ENCODE measurements at regions not wholly inside any gene's neighbourhood (a gene's known extent, or its start where the extent isn't known, plus 50 kb on each side); places are given as distances from the start of the nearest gene placed in this dataset.

DNA sequence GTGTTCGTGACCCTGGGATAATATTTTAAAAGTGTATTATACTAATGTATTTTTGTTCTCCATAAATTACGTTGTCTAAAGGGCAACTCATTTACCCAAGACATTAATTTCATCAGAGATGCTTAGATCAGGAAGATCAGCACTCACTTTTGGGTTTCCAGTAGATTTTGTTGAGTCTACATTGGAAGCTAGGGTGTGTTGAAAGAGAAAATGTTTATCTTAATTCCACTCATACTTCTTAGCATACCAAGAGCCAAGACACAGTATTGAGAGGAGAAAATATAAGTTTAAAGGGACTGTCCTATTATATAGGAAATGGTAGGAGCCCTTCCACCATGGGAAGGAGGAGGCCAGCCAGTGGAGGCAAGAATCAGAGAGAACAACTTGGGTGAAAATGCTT is 412.9 kb upstream of the RGMA start:
- ATAC-seq (ENCODE audit: insufficient number of reproducible peaks, low FRiP score, low read depth) (no peak), DNase-seq (ENCODE audit: low spot score) (no peak)
- H3K4me1 ChIP-seq (ENCODE audit: control insufficient read depth in 1 of 2, low read depth in 2 of 2), result peaks cover 0 to under 1% of the 10 kb centered on the region in 2 donors
- H3K36me3 ChIP-seq, result no peaks in the 10 kb centered on the region
- H3K9me3 ChIP-seq, result no peaks in the 10 kb centered on the region
- H3K4me3 ChIP-seq, result no peak overlapping the region
- no peaks in the 10 kb centered on the region for H3K27me3 ChIP-seq (replicated peaks; ENCODE audit: insufficient read depth)
- TF ChIP-seq, protein P1, sequence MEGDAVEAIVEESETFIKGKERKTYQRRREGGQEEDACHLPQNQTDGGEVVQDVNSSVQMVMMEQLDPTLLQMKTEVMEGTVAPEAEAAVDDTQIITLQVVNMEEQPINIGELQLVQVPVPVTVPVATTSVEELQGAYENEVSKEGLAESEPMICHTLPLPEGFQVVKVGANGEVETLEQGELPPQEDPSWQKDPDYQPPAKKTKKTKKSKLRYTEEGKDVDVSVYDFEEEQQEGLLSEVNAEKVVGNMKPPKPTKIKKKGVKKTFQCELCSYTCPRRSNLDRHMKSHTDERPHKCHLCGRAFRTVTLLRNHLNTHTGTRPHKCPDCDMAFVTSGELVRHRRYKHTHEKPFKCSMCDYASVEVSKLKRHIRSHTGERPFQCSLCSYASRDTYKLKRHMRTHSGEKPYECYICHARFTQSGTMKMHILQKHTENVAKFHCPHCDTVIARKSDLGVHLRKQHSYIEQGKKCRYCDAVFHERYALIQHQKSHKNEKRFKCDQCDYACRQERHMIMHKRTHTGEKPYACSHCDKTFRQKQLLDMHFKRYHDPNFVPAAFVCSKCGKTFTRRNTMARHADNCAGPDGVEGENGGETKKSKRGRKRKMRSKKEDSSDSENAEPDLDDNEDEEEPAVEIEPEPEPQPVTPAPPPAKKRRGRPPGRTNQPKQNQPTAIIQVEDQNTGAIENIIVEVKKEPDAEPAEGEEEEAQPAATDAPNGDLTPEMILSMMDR (IDR thresholded peaks at IDR 0.05), result no peak
- no peak overlapping the region for H3K27ac ChIP-seq

DNA sequence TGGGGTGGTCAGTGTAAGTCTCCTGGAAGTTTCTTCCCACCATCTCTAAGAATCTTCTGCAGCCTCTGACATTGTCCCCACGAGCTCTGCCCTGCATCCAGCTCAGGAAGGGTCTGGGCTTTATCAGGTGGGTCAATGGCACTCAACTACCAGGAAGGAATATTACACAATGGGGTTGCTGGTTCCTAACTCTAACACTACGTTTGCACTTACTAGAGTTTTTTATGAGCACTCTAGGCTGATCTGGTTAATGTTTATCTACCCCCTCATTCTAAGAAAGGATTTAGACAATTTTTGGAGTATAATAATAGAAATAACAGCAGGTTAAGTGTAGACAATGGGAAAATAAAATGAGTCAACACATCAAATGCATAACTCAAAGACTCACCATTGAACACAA is 411.1 kb upstream of the RGMA start:
- Histone ChIP-seq H3K27ac (no peak overlapping the region), H3K9me3 (no peaks in the 10 kb centered on the region), H3K4me3 (no peak overlapping the region), H3K36me3 (no peaks in the 10 kb centered on the region), H3K27me3 (replicated peaks; ENCODE audit: insufficient read depth) (no peaks in the 10 kb centered on the region), H3K4me1 (ENCODE audit: control insufficient read depth in 1 of 2, low read depth in 2 of 2) (peaks cover 0 to 13% of the 10 kb centered on the region in 2 donors)
- ATAC-seq (ENCODE audit: insufficient number of reproducible peaks, low FRiP score, low read depth) (no peak), DNase-seq (ENCODE audit: low spot score) (no peak)
- TF ChIP-seq, protein P1 (IDR thresholded peaks at IDR 0.05), result no peak

DNA sequence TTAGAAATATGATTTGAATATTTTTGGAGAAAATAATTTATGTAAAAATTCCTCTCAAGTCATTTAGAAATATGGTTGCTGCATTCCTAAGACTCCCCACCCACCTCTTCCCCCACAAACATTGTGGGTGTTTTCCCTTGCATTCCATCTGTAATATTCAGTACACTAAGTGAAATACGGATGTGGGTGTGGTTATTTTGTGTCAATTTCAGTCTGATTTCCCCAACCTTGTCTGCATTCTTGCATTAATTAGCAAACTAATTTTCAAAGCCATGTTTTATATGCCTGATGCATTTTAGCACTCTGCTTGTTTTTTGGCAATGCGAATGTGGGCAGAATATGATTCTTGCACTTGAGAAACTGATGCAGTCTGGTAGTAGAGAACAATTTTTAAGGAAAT is 408.3 kb upstream of the RGMA start:
- DNase-seq (ENCODE audit: low spot score), result no peak
- ATAC-seq (ENCODE audit: insufficient number of reproducible peaks, low FRiP score, low read depth), result no peak
- no peak overlapping the region for H3K4me3 ChIP-seq
- TF ChIP-seq, protein P1 (IDR thresholded peaks at IDR 0.05), result no peak
- no peaks in the 10 kb centered on the region for H3K27me3 ChIP-seq (replicated peaks; ENCODE audit: insufficient read depth)
- no peaks in the 10 kb centered on the region for H3K9me3 ChIP-seq
- no peak overlapping the region for H3K27ac ChIP-seq
- no peaks in the 10 kb centered on the region for H3K36me3 ChIP-seq
- H3K4me1 ChIP-seq (ENCODE audit: control insufficient read depth in 1 of 2, low read depth in 2 of 2), result peaks cover 0 to 21% of the 10 kb centered on the region in 2 donors

DNA sequence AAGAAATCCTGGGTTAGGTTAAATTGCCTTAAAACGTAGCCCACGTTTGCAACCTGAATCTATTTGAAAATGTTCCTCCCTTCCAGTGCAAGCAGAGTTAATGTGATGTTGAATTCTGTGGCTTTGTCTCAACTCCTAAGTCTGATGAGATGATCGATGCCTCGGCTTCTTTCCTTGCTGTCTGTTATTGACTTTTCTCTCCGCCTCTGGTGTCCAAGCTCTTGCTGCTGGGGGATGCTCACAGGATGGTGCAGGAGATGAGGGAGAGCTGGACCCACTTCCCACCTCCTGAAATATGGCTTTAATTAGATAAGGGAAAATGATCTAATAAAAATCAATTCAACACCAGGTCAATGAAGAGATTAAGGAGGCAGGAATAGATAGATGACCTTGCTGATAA is 407.9 kb upstream of the RGMA start:
- Histone ChIP-seq H3K36me3 (no peaks in the 10 kb centered on the region), H3K27me3 (replicated peaks; ENCODE audit: insufficient read depth) (no peaks in the 10 kb centered on the region), H3K9me3 (no peaks in the 10 kb centered on the region), H3K4me3 (no peak overlapping the region), H3K27ac (no peak overlapping the region), H3K4me1 (ENCODE audit: control insufficient read depth in 1 of 2, low read depth in 2 of 2) (peaks cover 0 to 21% of the 10 kb centered on the region in 2 donors)
- TF ChIP-seq, protein P1 (IDR thresholded peaks at IDR 0.05), result no peak
- ATAC-seq (ENCODE audit: insufficient number of reproducible peaks, low FRiP score, low read depth), result no peak
- no peak for DNase-seq (ENCODE audit: low spot score)

DNA sequence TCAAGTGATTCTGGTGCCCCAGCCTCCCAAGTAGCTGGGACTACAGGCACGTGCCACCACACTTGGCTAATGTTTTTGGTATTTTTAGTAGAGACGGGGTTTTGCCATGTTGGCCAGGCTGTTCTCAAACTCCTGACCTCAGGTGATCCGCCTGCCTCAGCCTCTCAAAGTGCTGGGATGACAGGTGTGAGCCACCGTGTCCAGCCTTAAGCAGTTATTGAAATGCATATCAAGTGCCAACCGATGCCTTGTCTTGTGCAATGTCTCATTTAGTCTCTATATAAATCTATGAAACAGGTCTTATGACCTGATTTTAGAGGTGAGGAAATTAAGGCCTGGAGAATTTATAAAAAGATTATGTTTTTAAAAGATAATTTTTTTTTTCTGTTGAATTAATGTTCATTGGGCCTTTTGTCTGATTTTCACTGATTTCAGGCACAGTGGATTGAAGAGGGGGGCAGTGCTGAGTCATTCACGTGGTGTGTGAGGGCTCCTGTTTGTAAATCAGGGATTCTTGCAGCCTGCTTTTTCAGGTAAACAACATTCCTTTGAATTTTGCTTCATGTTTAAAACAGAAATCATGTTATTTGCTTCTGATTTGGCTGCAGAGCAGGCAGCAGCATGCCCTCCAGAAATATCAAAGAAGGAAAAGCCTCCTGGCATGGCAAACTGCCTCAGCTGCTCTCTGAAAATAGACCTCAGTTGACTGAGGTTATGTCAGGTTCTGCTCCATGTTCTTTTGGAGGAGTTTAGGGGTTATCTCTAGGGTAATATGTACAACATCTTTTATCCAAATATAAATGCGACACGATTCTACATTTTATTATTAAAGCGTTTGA is 407.0 kb upstream of the RGMA start:
- no peak for ATAC-seq (ENCODE audit: insufficient number of reproducible peaks, low FRiP score, low read depth)
- Histone ChIP-seq H3K4me1 (ENCODE audit: control insufficient read depth in 1 of 2, low read depth in 2 of 2) (peaks cover 0 to 21% of the 10 kb centered on the region in 2 donors), H3K4me3 (no peak overlapping the region), H3K27ac (no peak overlapping the region), H3K36me3 (no peaks in the 10 kb centered on the region), H3K27me3 (replicated peaks; ENCODE audit: insufficient read depth) (no peaks in the 10 kb centered on the region), H3K9me3 (no peaks in the 10 kb centered on the region)
- TF ChIP-seq, protein P1 (IDR thresholded peaks at IDR 0.05), result no peak
- DNase-seq (ENCODE audit: low spot score), result no peak
